Stomach (tissue), 8 donors: ENCODE measurements at regions not wholly inside any gene's neighbourhood (a gene's known extent, or its start where the extent isn't known, plus 50 kb on each side); places are given as distances from the start of the nearest gene placed in this dataset.
"Not testable (repeated sequence)": the region's sequence is repeated elsewhere in the genome, so short reads cannot be mapped to it uniquely, and the experiment has no call there.

Experiments
- DNase-seq, 2 donors: peaks; one replicate each; pipeline versions ENCODE4 v3.0.0 to v3.0.0-alpha.2; 2013 to 2019
- H3K27ac ChIP-seq, 5 donors: fragments of 200-600 bp in 4 of 5; sonication (generic) in 4 of 5; one replicate each; pipeline ENCODE4 v1.5.1; 2013 to 2019; ENCODE audit warnings: mild to moderate bottlenecking in 1 of 5, moderate library complexity in 1 of 5
- H3K27me3 ChIP-seq, 3 donors: fragments of 200-600 bp; sonication (generic); one replicate each; pipeline ENCODE4 v1.5.1; 2017 to 2019; ENCODE audit warnings: mixed run types in 1 of 3
- H3K36me3 ChIP-seq, 4 donors: fragments of 200-600 bp; sonication (generic); 1 replicate in 3 of 4; 2 replicates in 1 of 4; pipeline ENCODE4 v1.5.1; 2016 to 2019
- H3K4me1 ChIP-seq, 4 donors: fragments of 200-600 bp; sonication (generic); one replicate each; pipeline ENCODE4 v1.5.1; 2016 to 2019
- H3K4me3 ChIP-seq, 4 donors: fragments of 200-600 bp; sonication (generic) in 3 of 4; one replicate each; pipeline ENCODE4 v1.5.1; 2016 to 2019; ENCODE audit warnings: mild to moderate bottlenecking in 1 of 4
- H3K9me3 ChIP-seq, 4 donors: fragments of 200-600 bp; sonication (generic); one replicate each; pipeline ENCODE4 v1.5.1; 2016 to 2019
- CTCF ChIP-seq, 7 experiments: fragments of 450-650 bp in 4 of 7; fragments of 200-600 bp in 3 of 7; sonication (generic) in 3 of 7; IDR thresholded peaks; one replicate each; pipeline ENCODE4 v1.5.1; 2016 to 2019; ENCODE audit warnings: antibody characterized with exemption in 7 of 7, control low read depth in 2 of 7, mild to moderate bottlenecking in 1 of 7
- EP300 ChIP-seq: sonication (generic); formaldehyde crosslinking; IDR thresholded peaks from one replicate; pipeline ENCODE4 v1.6.1; 2017; ENCODE audit warnings: antibody characterized with exemption
- POLR2A ChIP-seq, 4 donors: fragments of 450-650 bp; IDR thresholded peaks; one replicate each; pipeline ENCODE4 v1.6.1; 2016; ENCODE audit warnings: antibody characterized with exemption in 4 of 4, control low read depth in 2 of 4, mild to moderate bottlenecking in 1 of 4, moderate library complexity in 1 of 4
- POLR2AphosphoS5 ChIP-seq, 3 donors: sonication (generic); formaldehyde crosslinking; IDR thresholded peaks; one replicate each; pipeline ENCODE4 v1.6.1; 2016; ENCODE audit warnings: antibody characterized with exemption in 3 of 3
- WGBS, 5 donors: extraction: QIAGEN DNeasy Blood & Tissue Kit in 3 of 5; methylation state at CpG; one replicate each; pipeline versions ENCODE4 v1.1.5 to v1.1.7; 2013 to 2018; 5-methylcytosine and 5-hydroxymethylcytosine counted together
- intact Hi-C: fragments of 100-400 bp; cut with DNase I; formaldehyde crosslinking; loops from one replicate; pipeline ENCODE4 v1.15.1; 2023; ENCODE audit warnings: low total_unique reads
- donor health status: healthy with polysubstance abuse.
- donor health status: Bipolar disorder and iron deficiency.
- donor health status: healthy.

GRCh38 chr9:32882705-32883104, 99.4 kb downstream of the TMEM215 start:
- Histone ChIP-seq H3K27ac (no peak overlapping the region), H3K9me3 (no peaks in the 10 kb centered on the region), H3K4me3 (no peak overlapping the region), H3K36me3 (no peaks in the 10 kb centered on the region), H3K4me1 (no peaks in the 10 kb centered on the region), H3K27me3 (no peaks in the 10 kb centered on the region)
- intact Hi-C loops, result no loop called here
- no peak for DNase-seq
- TF ChIP-seq EP300 (no peak), CTCF (IDR thresholded peaks at IDR 0.05) (no peak), POLR2AphosphoS5 (IDR thresholded peaks at IDR 0.05) (no peak), POLR2A (IDR thresholded peaks at IDR 0.05) (no peak)
- 3 to 26% (median 6%) methylated on average over 3 of the region's 3 CpGs for WGBS, 5 donors

DNA sequence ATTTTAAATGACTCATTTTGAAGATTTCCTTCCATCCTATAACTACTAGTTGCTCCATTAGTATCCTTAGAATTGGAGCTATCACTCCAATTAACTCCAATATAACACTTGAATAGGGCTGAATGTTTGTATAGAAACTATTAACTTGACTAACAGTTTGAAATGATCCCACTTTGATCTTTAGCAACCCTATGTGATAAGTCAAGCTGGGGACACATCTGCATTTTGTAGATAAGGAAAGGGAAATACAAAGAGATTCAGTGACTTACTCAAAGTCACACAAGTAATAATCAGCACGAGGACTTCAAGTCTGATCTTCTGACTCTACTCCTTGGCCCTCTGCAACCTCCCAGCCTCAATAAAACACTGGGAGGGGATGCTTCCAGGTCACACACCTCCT, 101.1 kb downstream of the TMEM215 start:
- TF ChIP-seq POLR2AphosphoS5 (IDR thresholded peaks at IDR 0.05), result no peak
- no peak for TF ChIP-seq POLR2A (IDR thresholded peaks at IDR 0.05)
- TF ChIP-seq CTCF (IDR thresholded peaks at IDR 0.05), result no peak
- no peak for TF ChIP-seq EP300
- intact Hi-C loops, result no loop called here
- WGBS, 5 donors, result 13 to 47% (median 20%) methylated on average over 1 of the region's 1 CpG
- DNase-seq, result no peak
- H3K4me1 ChIP-seq, result no peaks in the 10 kb centered on the region
- no peak overlapping the region for H3K27ac ChIP-seq
- H3K9me3 ChIP-seq, result no peaks in the 10 kb centered on the region
- no peaks in the 10 kb centered on the region for H3K36me3 ChIP-seq
- no peak overlapping the region for H3K4me3 ChIP-seq
- H3K27me3 ChIP-seq, result no peaks in the 10 kb centered on the region

- TF ChIP-seq POLR2AphosphoS5 (IDR thresholded peaks at IDR 0.05) (no peak), POLR2A (IDR thresholded peaks at IDR 0.05) (no peak)
- no peak overlapping the region for H3K4me3 ChIP-seq
- intact Hi-C loops, result no loop called here
- WGBS, 5 donors, result 64 to 90% (median 88%) methylated on average over 4 of the region's 4 CpGs
- H3K9me3 ChIP-seq, result no peaks in the 10 kb centered on the region
- DNase-seq, result no peak
- H3K36me3 ChIP-seq, result no peaks in the 10 kb centered on the region
- no peak overlapping the region for H3K27ac ChIP-seq
- H3K27me3 ChIP-seq, result no peaks in the 10 kb centered on the region
- no peaks in the 10 kb centered on the region for H3K4me1 ChIP-seq
Observed at GRCh38 chr9:32886021-32886420, 102.7 kb downstream of the TMEM215 start.

GRCh38 chr9:32894485-32894884, 106.9 kb downstream of the APTX start:
- H3K4me1 ChIP-seq, H3K27me3 ChIP-seq, H3K36me3 ChIP-seq, H3K27ac ChIP-seq, H3K4me3 ChIP-seq, intact Hi-C loops, H3K9me3 ChIP-seq, DNase-seq: not testable (repeated sequence)
- 41 to 77% (median 61%) methylated on average over 3 of the region's 3 CpGs for WGBS, 5 donors

- no peaks in the 10 kb centered on the region for H3K36me3 ChIP-seq
- no peaks in the 10 kb centered on the region for H3K27me3 ChIP-seq
- H3K9me3 ChIP-seq, result peaks cover 0 to 13% (median 10%) of the 10 kb centered on the region in 4 donors
- H3K4me1 ChIP-seq, result no peaks in the 10 kb centered on the region
- H3K4me3 ChIP-seq, result no peak overlapping the region
- H3K27ac ChIP-seq, result no peak overlapping the region
- 30 to 49% (median 33%) methylated on average over 1 of the region's 1 CpG for WGBS, 5 donors
- DNase-seq, result no peak
- TF ChIP-seq CTCF (IDR thresholded peaks at IDR 0.05) (no peak), POLR2AphosphoS5 (IDR thresholded peaks at IDR 0.05) (no peak), EP300 (no peak), POLR2A (IDR thresholded peaks at IDR 0.05) (no peak)
- intact Hi-C loops, result no loop called here
Observed at GRCh38 chr9:32899181-32899580, 102.2 kb downstream of the APTX start.

GRCh38 chr9:32899761-32900160, 101.7 kb downstream of the APTX start:
- no peaks in the 10 kb centered on the region for H3K36me3 ChIP-seq
- H3K27ac ChIP-seq, result no peak overlapping the region
- H3K9me3 ChIP-seq, result peaks cover 0 to 13% (median 10%) of the 10 kb centered on the region in 4 donors
- WGBS, 5 donors, result 76 to 83% (median 79%) methylated on average over 3 of the region's 3 CpGs
- H3K4me1 ChIP-seq, result no peaks in the 10 kb centered on the region
- TF ChIP-seq POLR2AphosphoS5 (IDR thresholded peaks at IDR 0.05) (no peak), POLR2A (IDR thresholded peaks at IDR 0.05) (no peak), CTCF (IDR thresholded peaks at IDR 0.05) (no peak)
- DNase-seq, result no peak
- H3K4me3 ChIP-seq, result no peak overlapping the region
- intact Hi-C loops, result no loop called here
- H3K27me3 ChIP-seq, result no peaks in the 10 kb centered on the region
